Mammary epithelial cell (primary cell): ENCODE measurements at regions not wholly inside any gene's neighbourhood (a gene's known extent, or its start where the extent isn't known, plus 50 kb on each side); places are given as distances from the start of the nearest gene placed in this dataset.

Experiments used
- EZH2 ChIP-seq: IDR thresholded peaks from 2 replicates; pipeline ENCODE4 v1.6.1; 2012; ENCODE audit warnings: low read length, inconsistent platforms, borderline replicate concordance
- TF ChIP-seq, protein P1 (sequence below), 2 donors: IDR thresholded peaks in 1 of 2; conservative IDR thresholded peaks in 1 of 2; 2 replicates each; pipeline ENCODE4 v1.5.1; 2011 to 2012; ENCODE audit warnings: inconsistent platforms in 2 of 2, low read length in 2 of 2, mild to moderate bottlenecking in 2 of 2, control low read depth in 1 of 2, low read depth in 1 of 2; ENCODE audit not compliant: insufficient read depth in 1 of 2; ENCODE audit errors: extremely low read depth in 1 of 2

- TF ChIP-seq EZH2: no peak
- TF ChIP-seq, protein P1, sequence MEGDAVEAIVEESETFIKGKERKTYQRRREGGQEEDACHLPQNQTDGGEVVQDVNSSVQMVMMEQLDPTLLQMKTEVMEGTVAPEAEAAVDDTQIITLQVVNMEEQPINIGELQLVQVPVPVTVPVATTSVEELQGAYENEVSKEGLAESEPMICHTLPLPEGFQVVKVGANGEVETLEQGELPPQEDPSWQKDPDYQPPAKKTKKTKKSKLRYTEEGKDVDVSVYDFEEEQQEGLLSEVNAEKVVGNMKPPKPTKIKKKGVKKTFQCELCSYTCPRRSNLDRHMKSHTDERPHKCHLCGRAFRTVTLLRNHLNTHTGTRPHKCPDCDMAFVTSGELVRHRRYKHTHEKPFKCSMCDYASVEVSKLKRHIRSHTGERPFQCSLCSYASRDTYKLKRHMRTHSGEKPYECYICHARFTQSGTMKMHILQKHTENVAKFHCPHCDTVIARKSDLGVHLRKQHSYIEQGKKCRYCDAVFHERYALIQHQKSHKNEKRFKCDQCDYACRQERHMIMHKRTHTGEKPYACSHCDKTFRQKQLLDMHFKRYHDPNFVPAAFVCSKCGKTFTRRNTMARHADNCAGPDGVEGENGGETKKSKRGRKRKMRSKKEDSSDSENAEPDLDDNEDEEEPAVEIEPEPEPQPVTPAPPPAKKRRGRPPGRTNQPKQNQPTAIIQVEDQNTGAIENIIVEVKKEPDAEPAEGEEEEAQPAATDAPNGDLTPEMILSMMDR (conservative IDR thresholded peaks at IDR 0.05 in 1 of 2, IDR thresholded peaks at IDR 0.05 in 1 of 2; ENCODE audit: extremely low read depth in 1 of 2, insufficient read depth in 1 of 2, low read depth in 1 of 2, low read length in 2 of 2): peak; percentile 22 to 41
These were observed 107.7 kb upstream of the RALGAPA2 start for GRCh38 chr20:20820104-20820503.
